Mesothelial cell of epicardium (in vitro differentiated cells): ENCODE measurements at regions not wholly inside any gene's neighbourhood (a gene's known extent, or its start where the extent isn't known, plus 50 kb on each side); places are given as distances from the start of the nearest gene placed in this dataset.

ENCODE experiments used
- DNase-seq, 2 experiments: peaks; one replicate each; pipeline ENCODE4 v3.0.0; 2021; ENCODE audit warnings: low spot score in 2 of 2; ENCODE audit not compliant: unreplicated experiment in 2 of 2
- H3K27ac Mint-ChIP-seq: 2 replicates; pipeline ENCODE4 v1.8.0; 2021; ENCODE audit warnings: mixed read lengths
- H3K27me3 Mint-ChIP-seq: 2 replicates; pipeline ENCODE4 v1.8.0; 2021; ENCODE audit warnings: low read depth, mixed read lengths
- H3K36me3 Mint-ChIP-seq: 2 replicates; pipeline ENCODE4 v1.8.0; 2021; ENCODE audit warnings: mixed read lengths
- H3K4me1 Mint-ChIP-seq: 2 replicates; pipeline ENCODE4 v1.8.0; 2021; ENCODE audit warnings: mixed read lengths
- H3K4me3 Mint-ChIP-seq: 2 replicates; pipeline ENCODE4 v1.8.0; 2021; ENCODE audit warnings: mild to moderate bottlenecking, moderate library complexity, mixed read lengths
- H3K9me3 Mint-ChIP-seq: 2 replicates; pipeline ENCODE4 v1.8.0; 2021; ENCODE audit warnings: mixed read lengths
- TF ChIP-seq, protein P1 (sequence below): fragments of 200-600 bp; sonication (generic); IDR thresholded peaks from one replicate; pipeline ENCODE4 v1.5.0; 2021; ENCODE audit warnings: antibody characterized with exemption; ENCODE audit not compliant: unreplicated experiment

DNA sequence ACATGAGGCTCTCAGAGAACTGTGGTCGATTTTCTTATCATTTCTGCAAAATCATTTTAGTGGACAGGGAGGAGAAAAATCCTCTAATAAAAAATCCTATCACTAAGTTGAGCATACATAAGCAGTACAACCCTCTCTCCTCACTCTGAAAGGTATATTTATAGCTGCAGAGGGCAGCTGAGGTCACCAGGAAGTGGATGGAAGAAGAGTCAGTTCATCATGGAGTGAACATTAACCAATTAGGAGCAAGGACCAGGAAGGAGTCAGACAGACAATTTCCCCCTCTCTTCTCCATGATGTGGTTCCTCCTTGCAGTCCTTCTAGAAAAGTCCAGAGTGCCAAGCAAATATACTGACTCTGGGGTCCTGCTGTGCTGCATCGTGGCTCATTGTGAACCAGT lies 253.7 kb downstream of the TOX3 start:
- Mint-ChIP-seq H3K4me1 (peaks cover 3% of the 10 kb centered on the region), H3K36me3 (no peaks in the 10 kb centered on the region), H3K9me3 (no peaks in the 10 kb centered on the region), H3K27me3 (peaks cover 10% of the 10 kb centered on the region), H3K4me3 (no peak overlapping the region), H3K27ac (no peak overlapping the region)
- DNase-seq = no peak
- TF ChIP-seq, protein P1, sequence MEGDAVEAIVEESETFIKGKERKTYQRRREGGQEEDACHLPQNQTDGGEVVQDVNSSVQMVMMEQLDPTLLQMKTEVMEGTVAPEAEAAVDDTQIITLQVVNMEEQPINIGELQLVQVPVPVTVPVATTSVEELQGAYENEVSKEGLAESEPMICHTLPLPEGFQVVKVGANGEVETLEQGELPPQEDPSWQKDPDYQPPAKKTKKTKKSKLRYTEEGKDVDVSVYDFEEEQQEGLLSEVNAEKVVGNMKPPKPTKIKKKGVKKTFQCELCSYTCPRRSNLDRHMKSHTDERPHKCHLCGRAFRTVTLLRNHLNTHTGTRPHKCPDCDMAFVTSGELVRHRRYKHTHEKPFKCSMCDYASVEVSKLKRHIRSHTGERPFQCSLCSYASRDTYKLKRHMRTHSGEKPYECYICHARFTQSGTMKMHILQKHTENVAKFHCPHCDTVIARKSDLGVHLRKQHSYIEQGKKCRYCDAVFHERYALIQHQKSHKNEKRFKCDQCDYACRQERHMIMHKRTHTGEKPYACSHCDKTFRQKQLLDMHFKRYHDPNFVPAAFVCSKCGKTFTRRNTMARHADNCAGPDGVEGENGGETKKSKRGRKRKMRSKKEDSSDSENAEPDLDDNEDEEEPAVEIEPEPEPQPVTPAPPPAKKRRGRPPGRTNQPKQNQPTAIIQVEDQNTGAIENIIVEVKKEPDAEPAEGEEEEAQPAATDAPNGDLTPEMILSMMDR = no peak

DNA sequence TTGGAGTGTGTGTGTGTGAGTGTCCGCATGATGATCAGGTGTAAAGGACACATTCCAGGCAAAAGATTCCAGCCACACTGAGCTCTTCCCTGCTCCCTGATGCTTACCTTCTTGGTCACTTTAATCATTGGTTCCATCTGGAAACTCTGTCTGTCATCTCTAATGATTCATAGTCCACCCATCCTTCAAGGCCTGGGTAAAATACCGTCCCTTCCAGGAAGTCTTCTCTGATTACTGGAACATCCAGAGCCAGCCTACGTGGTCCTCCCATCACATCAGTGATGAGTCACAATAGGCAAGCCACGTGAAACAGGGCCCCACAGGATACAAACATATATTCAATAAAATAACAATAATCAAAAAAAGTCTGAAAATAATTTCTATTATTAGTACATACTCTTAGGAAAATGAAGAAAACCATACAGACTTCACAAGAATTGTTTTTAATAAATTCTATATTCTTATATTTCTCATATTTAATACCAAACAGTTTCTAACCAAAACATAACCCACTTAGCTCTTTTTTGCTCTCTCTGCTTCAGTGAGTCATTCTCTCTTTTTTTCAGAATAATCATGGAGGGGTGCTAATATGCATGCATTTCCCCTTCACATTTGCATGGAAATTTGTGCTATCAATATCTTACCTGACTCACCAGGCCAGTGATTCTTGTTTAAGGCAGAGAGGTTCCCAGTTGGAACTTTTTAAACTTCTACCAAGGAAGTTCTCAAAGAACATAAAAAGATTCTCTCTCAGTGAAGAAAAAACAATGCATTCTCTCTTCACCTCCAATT lies 263.2 kb downstream of the TOX3 start:
- Mint-ChIP-seq H3K4me3 (no peak overlapping the region), H3K9me3 (peaks cover 4% of the 10 kb centered on the region), H3K27ac (no peak overlapping the region), H3K4me1 (peaks cover 7% of the 10 kb centered on the region), H3K36me3 (no peaks in the 10 kb centered on the region), H3K27me3 (peaks cover 52% of the 10 kb centered on the region)
- DNase-seq = no peak
- TF ChIP-seq, protein P1 = no peak

DNA sequence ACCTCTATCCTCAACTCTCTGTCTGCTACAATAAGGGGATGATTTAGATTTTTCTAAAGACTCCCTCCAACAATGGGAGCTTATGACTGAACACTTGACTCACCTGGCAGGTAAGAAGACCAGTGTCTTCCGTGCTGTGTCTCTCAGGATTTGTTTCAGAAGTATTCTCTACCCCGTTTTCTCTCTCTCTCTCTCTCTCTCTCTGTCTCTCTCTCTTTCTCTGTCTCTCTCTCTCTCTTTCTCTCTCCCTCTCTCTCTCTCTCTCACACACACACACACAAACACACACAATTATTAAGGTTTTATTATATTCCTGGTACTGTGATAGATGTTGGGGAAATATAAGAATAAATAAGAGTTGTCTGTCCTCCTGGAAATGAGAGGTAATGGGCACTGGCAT lies 263.9 kb downstream of the TOX3 start:
- Mint-ChIP-seq H3K4me1 (peaks cover 7% of the 10 kb centered on the region), H3K27me3 (peaks cover 50% of the 10 kb centered on the region), H3K4me3 (no peak overlapping the region), H3K9me3 (peaks cover 4% of the 10 kb centered on the region), H3K27ac (no peak overlapping the region), H3K36me3 (no peaks in the 10 kb centered on the region)
- TF ChIP-seq, protein P1 = no peak
- DNase-seq = no peak

DNA sequence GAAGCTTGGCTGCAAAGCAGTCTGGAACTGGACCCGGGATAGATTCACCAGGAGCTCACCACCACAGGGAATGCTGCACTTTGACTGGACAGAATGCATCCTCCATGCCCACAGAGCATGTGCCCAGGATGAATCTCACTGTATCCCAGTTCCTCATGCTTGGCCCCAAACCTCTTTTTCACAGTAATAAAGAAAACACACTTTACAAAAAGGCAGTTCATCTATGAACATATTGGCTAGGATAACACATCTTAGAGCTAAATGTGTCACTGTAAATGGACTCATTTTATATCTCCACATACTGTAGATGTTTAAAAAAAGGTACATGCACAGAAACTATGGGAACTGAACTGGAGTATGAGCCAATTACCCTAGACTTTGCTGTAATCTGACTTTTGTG lies 266.9 kb downstream of the TOX3 start:
- TF ChIP-seq, protein P1 = no peak
- no peaks in the 10 kb centered on the region for H3K36me3 Mint-ChIP-seq
- H3K27ac Mint-ChIP-seq = no peak overlapping the region

DNA sequence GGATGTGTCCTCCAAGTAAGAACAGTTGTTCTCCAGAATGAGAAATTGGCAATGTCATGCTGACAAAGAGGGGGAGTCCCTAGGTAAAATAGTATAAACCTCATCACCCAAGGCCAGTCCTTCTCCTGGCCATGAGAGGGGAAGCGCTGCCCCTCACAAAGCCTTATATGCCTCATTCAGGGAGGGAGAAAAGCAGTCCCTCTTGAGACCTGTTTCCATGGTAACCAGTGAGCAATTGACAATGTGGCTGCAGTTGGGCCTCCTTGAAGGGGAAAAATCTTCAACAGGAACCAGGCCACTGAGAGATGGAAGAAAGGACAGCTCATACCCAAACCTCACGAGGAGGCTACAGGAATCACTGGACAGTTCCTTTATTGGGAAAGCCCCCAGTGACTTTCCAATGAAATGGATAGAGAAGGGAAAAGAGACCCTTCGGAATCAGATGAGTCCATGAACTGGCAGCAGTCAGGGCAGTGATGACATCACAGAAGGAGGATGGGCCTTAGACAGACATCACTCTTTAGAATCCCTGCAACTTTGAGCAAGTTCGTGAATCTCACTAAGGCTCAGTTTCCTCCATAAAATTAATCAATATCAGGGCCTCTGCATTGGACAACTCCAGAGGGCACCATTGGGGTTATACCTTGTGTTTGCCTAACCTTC lies 275.7 kb downstream of the TOX3 start:
- no peaks in the 10 kb centered on the region for H3K36me3 Mint-ChIP-seq
- H3K27ac Mint-ChIP-seq = no peak overlapping the region
- TF ChIP-seq, protein P1 = no peak
- peaks cover 38% of the 10 kb centered on the region for H3K27me3 Mint-ChIP-seq
- no peak overlapping the region for H3K4me3 Mint-ChIP-seq
- H3K4me1 Mint-ChIP-seq = peaks cover 6% of the 10 kb centered on the region
- no peaks in the 10 kb centered on the region for H3K9me3 Mint-ChIP-seq
- no peak for DNase-seq

More for the DNA sequence above, 266.9 kb downstream of the TOX3 start:
- H3K9me3 Mint-ChIP-seq = no peaks in the 10 kb centered on the region
- H3K4me1 Mint-ChIP-seq = peaks cover 7% of the 10 kb centered on the region
- no peak for DNase-seq
- no peak overlapping the region for H3K4me3 Mint-ChIP-seq
- H3K27me3 Mint-ChIP-seq = peaks cover 60% of the 10 kb centered on the region
